GM23338 (cell line): ENCODE measurements at regions not wholly inside any gene's neighbourhood (a gene's known extent, or its start where the extent isn't known, plus 50 kb on each side); places are given as distances from the start of the nearest gene placed in this dataset.

Experiments used
- CREB1 ChIP-seq: fragments of 250-450 bp; sonication (Bioruptor Pico); IDR thresholded peaks from 2 replicates; pipeline ENCODE4 v1.5.0; 2020; ENCODE audit warnings: low read depth, mild to moderate bottlenecking, moderate library complexity
- EZH2phosphoT487 ChIP-seq: fragments of 200-600 bp; sonication (generic); IDR thresholded peaks from one replicate; pipeline ENCODE4 v1.8.1; 2018; ENCODE audit warnings: antibody characterized with exemption; ENCODE audit not compliant: unreplicated experiment
- POLR2AphosphoS5 ChIP-seq: IDR thresholded peaks from 2 replicates; pipeline ENCODE4 v1.6.1; 2016; ENCODE audit warnings: antibody characterized with exemption, low read depth
- ZNF331 ChIP-seq: fragments of 250-450 bp; sonication (Bioruptor Pico); IDR thresholded peaks from 2 replicates; pipeline ENCODE4 v1.5.0; 2020; ENCODE audit warnings: low read depth, mild to moderate bottlenecking, moderate library complexity
- TF ChIP-seq, protein P1 (sequence below), 2 experiments: fragments of 200-600 bp in 1 of 2; sonication (generic) in 1 of 2; conservative IDR thresholded peaks; 2 replicates each; pipeline versions ENCODE4 v1.5.1 to v1.6.1; 2016 to 2017; ENCODE audit warnings: antibody characterized with exemption in 2 of 2, low read depth in 2 of 2, mild to moderate bottlenecking in 2 of 2, moderate library complexity in 1 of 2

DNA sequence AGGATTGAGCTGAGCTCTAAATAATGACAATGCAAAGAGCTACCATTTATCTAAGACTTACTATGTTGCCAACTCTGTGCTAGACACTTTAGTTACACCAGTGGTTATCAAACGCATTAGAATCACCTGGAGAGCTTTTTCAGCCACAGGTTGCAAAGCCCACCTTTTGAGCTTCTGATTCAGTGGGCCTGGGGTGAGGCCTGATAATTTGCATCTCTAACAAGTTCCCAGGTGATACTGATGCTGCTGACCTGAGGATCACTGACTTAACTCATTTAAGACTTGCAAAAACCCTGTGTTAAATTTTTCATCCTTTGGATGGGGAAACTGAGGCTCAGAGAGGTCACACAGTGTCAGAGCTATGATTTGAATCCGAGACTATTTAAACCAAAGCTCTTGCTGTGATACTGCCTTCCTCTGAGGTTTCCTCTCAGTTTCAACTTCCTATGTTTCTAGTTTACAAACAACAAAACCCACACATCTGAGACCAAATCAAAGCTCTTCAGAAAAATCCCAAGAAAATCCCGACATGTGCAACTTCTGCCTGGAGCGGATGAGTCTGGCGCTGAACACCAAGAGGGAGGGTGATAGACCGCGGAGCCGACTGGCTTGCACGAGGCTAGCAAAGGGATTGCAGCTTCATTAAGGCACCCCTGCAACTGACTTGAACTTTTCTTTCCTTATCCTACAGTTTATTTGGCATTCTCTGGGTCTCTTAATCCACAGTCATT lies 124.9 kb downstream of the CYP26A1 start:
- TF ChIP-seq, protein P1, sequence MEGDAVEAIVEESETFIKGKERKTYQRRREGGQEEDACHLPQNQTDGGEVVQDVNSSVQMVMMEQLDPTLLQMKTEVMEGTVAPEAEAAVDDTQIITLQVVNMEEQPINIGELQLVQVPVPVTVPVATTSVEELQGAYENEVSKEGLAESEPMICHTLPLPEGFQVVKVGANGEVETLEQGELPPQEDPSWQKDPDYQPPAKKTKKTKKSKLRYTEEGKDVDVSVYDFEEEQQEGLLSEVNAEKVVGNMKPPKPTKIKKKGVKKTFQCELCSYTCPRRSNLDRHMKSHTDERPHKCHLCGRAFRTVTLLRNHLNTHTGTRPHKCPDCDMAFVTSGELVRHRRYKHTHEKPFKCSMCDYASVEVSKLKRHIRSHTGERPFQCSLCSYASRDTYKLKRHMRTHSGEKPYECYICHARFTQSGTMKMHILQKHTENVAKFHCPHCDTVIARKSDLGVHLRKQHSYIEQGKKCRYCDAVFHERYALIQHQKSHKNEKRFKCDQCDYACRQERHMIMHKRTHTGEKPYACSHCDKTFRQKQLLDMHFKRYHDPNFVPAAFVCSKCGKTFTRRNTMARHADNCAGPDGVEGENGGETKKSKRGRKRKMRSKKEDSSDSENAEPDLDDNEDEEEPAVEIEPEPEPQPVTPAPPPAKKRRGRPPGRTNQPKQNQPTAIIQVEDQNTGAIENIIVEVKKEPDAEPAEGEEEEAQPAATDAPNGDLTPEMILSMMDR (conservative IDR thresholded peaks at IDR 0.05; ENCODE audit: low read depth in 2 of 2), result no peak
- TF ChIP-seq POLR2AphosphoS5 (no peak), ZNF331 (CRISPR knock-in tag) (no peak), CREB1 (no peak), EZH2phosphoT487 (no peak)
